GM12864 (cell line): ENCODE measurements at regions not wholly inside any gene's neighbourhood (a gene's known extent, or its start where the extent isn't known, plus 50 kb on each side); places are given as distances from the start of the nearest gene placed in this dataset.

Source experiments
- DNase-seq: peaks from one replicate; pipeline ENCODE4 v3.0.0-alpha.2; 2011; ENCODE audit warnings: low read depth
- H3K4me3 ChIP-seq: 2 replicates; pipeline ENCODE4 v1.5.1; 2011; ENCODE audit warnings: mild to moderate bottlenecking, low read depth, low read length, control low read depth
- TF ChIP-seq, protein P1 (sequence below): IDR thresholded peaks from 2 replicates; pipeline ENCODE4 v1.5.1; 2011; ENCODE audit warnings: low read depth, mild to moderate bottlenecking, moderate library complexity, low read length, control low read depth, inconsistent platforms; ENCODE audit errors: missing control alignments

DNA sequence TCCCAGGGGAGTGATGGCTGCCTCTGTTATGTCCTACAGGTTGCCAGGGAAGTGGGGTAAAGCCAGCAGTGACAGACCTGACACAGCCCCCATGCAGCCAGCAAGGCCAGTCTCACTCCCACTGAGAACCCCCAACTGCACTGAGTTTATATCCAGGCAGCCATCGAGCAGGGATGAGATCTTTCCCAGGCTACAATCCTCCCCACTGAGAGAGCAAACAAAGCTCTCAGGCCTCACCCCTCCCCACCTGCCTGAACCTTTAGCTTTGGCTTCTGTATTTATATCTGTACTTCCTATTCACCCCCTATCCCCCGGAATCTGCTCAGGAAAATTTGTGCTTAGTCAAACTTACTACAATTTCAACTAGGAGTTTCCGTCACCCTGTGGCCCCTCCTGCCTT, 284.1 kb downstream of the FAM170A start:
- H3K4me3 ChIP-seq = no peak overlapping the region
- DNase-seq = no peak
- TF ChIP-seq, protein P1, sequence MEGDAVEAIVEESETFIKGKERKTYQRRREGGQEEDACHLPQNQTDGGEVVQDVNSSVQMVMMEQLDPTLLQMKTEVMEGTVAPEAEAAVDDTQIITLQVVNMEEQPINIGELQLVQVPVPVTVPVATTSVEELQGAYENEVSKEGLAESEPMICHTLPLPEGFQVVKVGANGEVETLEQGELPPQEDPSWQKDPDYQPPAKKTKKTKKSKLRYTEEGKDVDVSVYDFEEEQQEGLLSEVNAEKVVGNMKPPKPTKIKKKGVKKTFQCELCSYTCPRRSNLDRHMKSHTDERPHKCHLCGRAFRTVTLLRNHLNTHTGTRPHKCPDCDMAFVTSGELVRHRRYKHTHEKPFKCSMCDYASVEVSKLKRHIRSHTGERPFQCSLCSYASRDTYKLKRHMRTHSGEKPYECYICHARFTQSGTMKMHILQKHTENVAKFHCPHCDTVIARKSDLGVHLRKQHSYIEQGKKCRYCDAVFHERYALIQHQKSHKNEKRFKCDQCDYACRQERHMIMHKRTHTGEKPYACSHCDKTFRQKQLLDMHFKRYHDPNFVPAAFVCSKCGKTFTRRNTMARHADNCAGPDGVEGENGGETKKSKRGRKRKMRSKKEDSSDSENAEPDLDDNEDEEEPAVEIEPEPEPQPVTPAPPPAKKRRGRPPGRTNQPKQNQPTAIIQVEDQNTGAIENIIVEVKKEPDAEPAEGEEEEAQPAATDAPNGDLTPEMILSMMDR = no peak

DNA sequence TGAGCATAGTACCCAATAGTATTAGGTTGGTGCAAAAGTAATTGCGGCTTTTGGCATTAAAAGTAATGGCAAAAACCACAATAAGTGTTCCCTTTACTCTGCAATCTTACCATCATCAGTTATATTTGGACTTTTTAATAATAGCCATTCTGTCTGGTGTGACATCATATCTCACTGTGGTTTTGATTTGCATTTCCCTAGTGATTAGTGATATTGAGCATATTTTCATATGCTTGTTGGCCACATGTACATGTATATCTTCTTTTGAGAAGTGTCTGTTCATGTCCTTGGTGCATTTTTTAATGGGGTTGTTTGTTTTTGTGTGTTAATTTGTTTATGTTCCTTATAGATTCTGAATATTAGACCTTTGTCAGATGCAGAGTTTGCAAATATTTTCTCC, 289.9 kb downstream of the FAM170A start:
- DNase-seq = no peak
- TF ChIP-seq, protein P1 = no peak
- no peak overlapping the region for H3K4me3 ChIP-seq

DNA sequence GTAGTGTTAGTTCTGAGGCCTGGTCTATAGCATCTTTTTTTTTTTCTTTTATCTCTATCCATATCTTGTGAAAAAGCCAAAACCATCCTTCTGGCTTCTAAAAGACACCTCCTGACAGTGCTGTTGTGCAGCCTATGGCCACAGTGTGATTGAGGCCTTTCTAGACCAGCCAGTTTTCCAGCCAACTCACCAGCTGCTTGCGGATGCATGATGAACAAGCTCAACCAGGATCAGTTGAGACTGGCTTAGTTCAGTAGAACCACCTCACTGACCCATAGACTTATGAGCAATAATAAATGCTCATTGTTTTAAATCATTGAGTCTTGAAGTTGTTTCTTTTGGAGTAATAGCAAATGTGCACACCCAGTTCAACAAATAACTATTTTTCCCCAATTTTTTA, 296.9 kb downstream of the FAM170A start:
- no peak for DNase-seq
- TF ChIP-seq, protein P1 = no peak
- H3K4me3 ChIP-seq = no peak overlapping the region

DNA sequence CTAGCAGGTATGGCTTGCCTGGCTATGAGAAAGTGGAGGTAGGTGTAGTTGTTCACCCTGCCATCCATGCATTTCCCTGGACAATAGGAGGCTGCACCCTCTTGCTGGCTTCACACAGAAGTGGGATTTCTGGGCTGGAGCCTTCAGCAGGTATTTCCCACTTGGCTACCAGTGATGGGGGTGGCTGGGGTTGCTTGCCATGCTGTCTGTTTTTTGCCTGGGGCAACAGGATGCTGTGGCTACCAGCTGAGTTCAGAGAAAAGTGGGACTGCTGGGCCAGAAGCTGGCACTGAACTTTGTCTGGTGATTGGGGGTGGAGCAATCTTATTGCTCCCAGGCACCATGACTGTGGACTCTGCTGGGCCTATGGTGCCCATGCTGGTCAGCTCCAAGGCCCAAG, 299.6 kb downstream of the FAM170A start:
- no peak overlapping the region for H3K4me3 ChIP-seq
- TF ChIP-seq, protein P1 = no peak
- no peak for DNase-seq

DNA sequence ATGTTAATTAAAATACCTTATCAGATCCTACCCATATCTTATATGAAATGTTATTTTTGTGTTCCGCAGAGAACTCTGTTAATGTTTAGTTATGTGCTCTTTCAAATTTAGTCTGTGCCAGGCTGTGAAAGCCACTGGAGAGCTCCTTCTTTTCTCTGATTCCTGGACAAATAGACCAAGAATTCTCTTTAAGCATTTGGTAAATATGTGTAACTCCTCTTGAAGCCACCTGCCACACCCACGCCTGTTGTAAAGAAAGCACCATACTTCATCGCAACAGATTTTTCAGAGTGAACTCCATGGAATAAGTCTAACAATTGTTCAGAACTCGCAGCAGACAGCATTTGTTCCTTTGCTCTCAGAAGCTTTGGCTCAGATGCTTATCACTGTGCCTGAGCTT, 301.1 kb downstream of the FAM170A start:
- DNase-seq = no peak
- TF ChIP-seq, protein P1 = no peak
- no peak overlapping the region for H3K4me3 ChIP-seq

GRCh38 chr5:119943148-119943547, 313.8 kb downstream of the FAM170A start:
- TF ChIP-seq, protein P1 = no peak
- no peak for DNase-seq

DNA sequence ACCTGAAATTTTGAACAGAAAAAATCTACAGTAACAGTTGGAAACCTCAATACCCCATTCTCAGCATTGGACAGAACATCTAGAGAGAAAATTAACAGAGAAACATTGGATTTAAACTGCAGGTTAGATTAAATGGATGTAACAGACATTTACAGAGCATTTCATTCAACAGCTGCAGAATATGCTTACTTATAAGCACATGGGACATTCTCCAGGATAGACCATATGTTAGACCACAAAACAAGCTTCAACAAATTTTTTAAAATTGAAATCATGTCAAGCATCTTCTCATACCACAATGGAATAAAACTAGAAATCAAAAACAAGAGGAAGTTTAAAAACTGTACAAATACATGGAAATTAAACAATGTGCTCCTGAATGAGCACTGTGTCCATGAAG, 316.3 kb downstream of the FAM170A start:
- no peak overlapping the region for H3K4me3 ChIP-seq
- no peak for DNase-seq
- TF ChIP-seq, protein P1 = no peak

More at GRCh38 chr5:119943148-119943547, 313.8 kb downstream of the FAM170A start:
- H3K4me3 ChIP-seq = no peak overlapping the region
